Omental fat pad (tissue), 3 donors: ENCODE measurements at regions not wholly inside any gene's neighbourhood (a gene's known extent, or its start where the extent isn't known, plus 50 kb on each side); places are given as distances from the start of the nearest gene placed in this dataset.

ENCODE experiments used
- ATAC-seq: fragments of 150-250 bp; one replicate; pipeline ENCODE4 v1.9.1; 2016; ENCODE audit warnings: mild to moderate bottlenecking, moderate library complexity; ENCODE audit not compliant: low FRiP score
- DNase-seq: peaks from one replicate; pipeline ENCODE4 v3.0.0-alpha.2; 2019; ENCODE audit warnings: low spot score
- TF ChIP-seq, protein P1 (sequence below), 3 donors: fragments of 450-650 bp; IDR thresholded peaks; one replicate each; pipeline ENCODE4 v1.5.1; 2016 to 2017; ENCODE audit warnings: antibody characterized with exemption in 3 of 3, mild to moderate bottlenecking in 3 of 3, moderate library complexity in 2 of 3

DNA sequence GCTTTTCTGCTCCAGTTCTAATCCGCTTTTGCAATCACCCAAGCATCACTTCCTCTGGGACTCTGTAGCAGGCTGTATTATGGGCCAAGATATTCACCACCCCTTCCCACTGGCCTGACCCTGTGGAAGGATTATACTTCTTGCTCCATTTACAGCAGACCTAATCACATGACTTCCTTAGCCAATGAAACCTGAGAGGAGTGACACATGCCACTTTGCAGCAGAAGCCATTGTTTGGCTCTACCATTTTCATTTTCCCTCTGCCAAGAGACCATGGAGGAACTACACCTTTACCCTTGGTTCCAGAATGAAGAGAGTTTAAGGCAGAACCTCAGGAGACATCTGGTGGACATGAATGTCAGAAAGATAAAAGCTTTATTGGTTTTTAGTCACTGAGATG, 134.9 kb upstream of the HSD17B12 start:
- DNase-seq (no peak), ATAC-seq (no peak)
- TF ChIP-seq, protein P1, sequence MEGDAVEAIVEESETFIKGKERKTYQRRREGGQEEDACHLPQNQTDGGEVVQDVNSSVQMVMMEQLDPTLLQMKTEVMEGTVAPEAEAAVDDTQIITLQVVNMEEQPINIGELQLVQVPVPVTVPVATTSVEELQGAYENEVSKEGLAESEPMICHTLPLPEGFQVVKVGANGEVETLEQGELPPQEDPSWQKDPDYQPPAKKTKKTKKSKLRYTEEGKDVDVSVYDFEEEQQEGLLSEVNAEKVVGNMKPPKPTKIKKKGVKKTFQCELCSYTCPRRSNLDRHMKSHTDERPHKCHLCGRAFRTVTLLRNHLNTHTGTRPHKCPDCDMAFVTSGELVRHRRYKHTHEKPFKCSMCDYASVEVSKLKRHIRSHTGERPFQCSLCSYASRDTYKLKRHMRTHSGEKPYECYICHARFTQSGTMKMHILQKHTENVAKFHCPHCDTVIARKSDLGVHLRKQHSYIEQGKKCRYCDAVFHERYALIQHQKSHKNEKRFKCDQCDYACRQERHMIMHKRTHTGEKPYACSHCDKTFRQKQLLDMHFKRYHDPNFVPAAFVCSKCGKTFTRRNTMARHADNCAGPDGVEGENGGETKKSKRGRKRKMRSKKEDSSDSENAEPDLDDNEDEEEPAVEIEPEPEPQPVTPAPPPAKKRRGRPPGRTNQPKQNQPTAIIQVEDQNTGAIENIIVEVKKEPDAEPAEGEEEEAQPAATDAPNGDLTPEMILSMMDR (IDR thresholded peaks at IDR 0.05) = no peak

GRCh38 chr11:43546561-43547429, 133.7 kb upstream of the HSD17B12 start:
- ATAC-seq = no peak
- no peak for DNase-seq
- TF ChIP-seq, protein P1 (IDR thresholded peaks at IDR 0.05) = no peak

- ATAC-seq = peak; percentile 70
Measured at GRCh38 chr11:43547430-43547831, 133.1 kb upstream of the HSD17B12 start.

DNA sequence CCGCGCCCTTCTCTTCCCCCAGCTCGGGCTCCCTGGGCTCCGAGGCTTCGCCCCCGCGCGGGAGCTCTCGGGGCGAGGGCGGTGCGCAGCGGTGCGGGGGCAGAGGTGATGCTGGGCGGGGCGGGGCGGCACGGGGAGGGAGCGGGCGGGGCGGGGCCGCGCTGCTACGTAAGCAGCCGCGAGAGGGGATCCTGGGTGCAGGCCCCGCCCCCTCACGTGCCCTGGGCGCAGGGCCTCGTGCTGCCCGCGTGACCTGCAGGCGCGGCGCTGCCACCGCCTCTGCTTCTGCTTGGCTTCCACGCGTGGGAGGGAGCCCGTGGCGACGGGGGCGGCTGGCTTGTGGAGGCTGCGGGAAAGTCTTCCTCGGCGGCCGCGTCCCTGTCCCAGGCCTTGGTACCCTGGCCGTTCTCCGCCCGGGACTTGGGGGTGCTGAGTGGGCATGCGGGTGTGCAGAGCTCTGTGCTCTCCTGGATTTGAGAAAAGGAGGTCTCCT, 132.6 kb upstream of the HSD17B12 start:
- TF ChIP-seq, protein P1 (IDR thresholded peaks at IDR 0.05) = no peak
- DNase-seq = no peak

More at GRCh38 chr11:43547430-43547831, 133.1 kb upstream of the HSD17B12 start:
- no peak for DNase-seq
- TF ChIP-seq, protein P1 (IDR thresholded peaks at IDR 0.05) = no peak

DNA sequence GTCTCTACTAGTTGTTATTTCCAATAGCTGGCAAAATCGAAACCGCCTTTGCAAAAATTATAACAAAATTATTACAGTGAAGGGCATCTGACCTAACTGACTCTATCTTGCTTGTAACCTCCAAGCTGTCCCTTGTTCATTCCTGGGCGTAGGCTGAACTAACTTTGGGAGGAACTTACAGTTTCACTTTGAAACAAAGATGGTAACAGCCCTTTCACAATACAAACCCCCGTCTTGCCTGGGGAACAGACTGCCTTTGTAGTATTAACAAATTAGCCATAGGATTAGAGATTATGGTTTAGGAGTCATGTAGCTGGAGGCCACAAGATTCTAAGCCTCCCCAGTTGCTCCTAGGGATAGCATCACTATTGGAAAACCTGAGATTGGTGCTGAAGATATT, 131.6 kb upstream of the HSD17B12 start:
- TF ChIP-seq, protein P1 (IDR thresholded peaks at IDR 0.05) = no peak
- DNase-seq (no peak), ATAC-seq (no peak)

More for the DNA sequence above, 132.6 kb upstream of the HSD17B12 start:
- ATAC-seq = peak; percentile 80

- TF ChIP-seq, protein P1 (IDR thresholded peaks at IDR 0.05) = no peak
- ATAC-seq (no peak), DNase-seq (no peak)
Measured at GRCh38 chr11:43549624-43550023, 130.9 kb upstream of the HSD17B12 start.

DNA sequence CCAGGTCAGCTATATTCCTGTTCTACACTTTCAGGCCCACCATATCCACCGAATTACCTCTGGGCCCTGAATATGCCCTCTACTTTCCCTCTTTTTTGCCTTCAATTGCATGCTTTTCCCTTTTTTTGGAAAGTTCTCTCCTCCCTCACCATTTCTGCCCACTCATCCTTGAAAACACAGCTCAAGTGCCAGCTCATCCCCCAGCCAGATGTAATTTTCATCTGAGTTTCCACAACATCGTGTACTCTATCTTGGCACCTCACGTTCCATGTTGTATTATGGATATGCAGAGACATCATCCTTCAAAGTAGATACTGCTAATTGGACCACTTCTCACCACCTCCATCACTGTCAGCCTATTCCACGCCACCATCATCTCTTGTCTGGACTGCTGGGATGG, 129.8 kb upstream of the HSD17B12 start:
- TF ChIP-seq, protein P1 (IDR thresholded peaks at IDR 0.05) = no peak
- no peak for DNase-seq
- no peak for ATAC-seq
